Posterior vena cava (tissue), 2 donors: ENCODE measurements at regions not wholly inside any gene's neighbourhood (a gene's known extent, or its start where the extent isn't known, plus 50 kb on each side); places are given as distances from the start of the nearest gene placed in this dataset.

Source experiments
- DNase-seq: peaks from one replicate; pipeline ENCODE4 v3.0.0-alpha.2; 2020; ENCODE audit warnings: low spot score
- intact Hi-C, 2 donors: fragments of 100-400 bp; cut with DNase I; formaldehyde crosslinking; loops; one replicate each; pipeline versions ENCODE4 v1.14.1 to v1.14.2; 2022 to 2023
- donor health status: DM: yes; HTN: yes; CAD: no.
- donor health status: DM: yes; HTN: yes; CAD: no.

- intact Hi-C loops: no loop called here
- DNase-seq: peak; percentile 23
Measured at GRCh38 chr10:130471486-130471885, 335.3 kb downstream of the GLRX3 start.

- no peak for DNase-seq
- intact Hi-C loops: no loop called here
Measured at GRCh38 chr10:130472236-130472635, 336.0 kb downstream of the GLRX3 start.

GRCh38 chr10:130474591-130474990 is 338.4 kb downstream of the GLRX3 start:
- DNase-seq: no peak
- intact Hi-C loops: no loop called here

GRCh38 chr10:130477360-130477759 is 341.2 kb downstream of the GLRX3 start:
- intact Hi-C loops: no loop called here
- DNase-seq: peak; percentile 50

- intact Hi-C loops: no loop called here
- no peak for DNase-seq
Measured at GRCh38 chr10:130479146-130479545, 343.0 kb downstream of the GLRX3 start.

GRCh38 chr10:130479926-130480325 is 343.7 kb downstream of the GLRX3 start:
- DNase-seq: no peak

GRCh38 chr10:130480491-130480890 is 344.3 kb downstream of the GLRX3 start:
- intact Hi-C loops: no loop called here

More at GRCh38 chr10:130479926-130480325, 343.7 kb downstream of the GLRX3 start:
- intact Hi-C loops: no loop called here

GRCh38 chr10:130481076-130481930 is 345.1 kb downstream of the GLRX3 start:
- intact Hi-C loops: no loop called here
- DNase-seq: no peak

More at GRCh38 chr10:130480491-130480890, 344.3 kb downstream of the GLRX3 start:
- no peak for DNase-seq

GRCh38 chr10:130481936-130482335 is 345.7 kb downstream of the GLRX3 start:
- intact Hi-C loops: no loop called here
- DNase-seq: no peak

- intact Hi-C loops: no loop called here
- peak; percentile 59 for DNase-seq
Measured at GRCh38 chr10:130483691-130484467, 347.7 kb downstream of the GLRX3 start.

- intact Hi-C loops: no loop called here
- peak; percentile 58 for DNase-seq
Measured at GRCh38 chr10:130484468-130485180, 348.4 kb downstream of the GLRX3 start.

- peak; percentile 65 for DNase-seq
- intact Hi-C loops: no loop called here
Measured at GRCh38 chr10:130485236-130485957, 349.2 kb downstream of the GLRX3 start.

GRCh38 chr10:130485958-130486895 is 350.0 kb downstream of the GLRX3 start:
- peak; percentile 46 for DNase-seq
- intact Hi-C loops: no loop called here

- no peak for DNase-seq
- intact Hi-C loops: no loop called here
Measured at GRCh38 chr10:130486906-130487305, 350.7 kb downstream of the GLRX3 start.

GRCh38 chr10:130487566-130487965 is 351.4 kb downstream of the GLRX3 start:
- DNase-seq: peak; percentile 22
- intact Hi-C loops: no loop called here

GRCh38 chr10:130489891-130490290 is 353.7 kb downstream of the GLRX3 start:
- DNase-seq: peak; percentile 16
- intact Hi-C loops: no loop called here

- intact Hi-C loops: no loop called here
- peak; percentile 42 for DNase-seq
Measured at GRCh38 chr10:130491011-130491692, 355.0 kb downstream of the GLRX3 start.

- intact Hi-C loops: no loop called here
- DNase-seq: peak; percentile 9
Measured at GRCh38 chr10:130491693-130492050, 355.5 kb downstream of the GLRX3 start.
